ENCODE measurements at regions not wholly inside any gene's neighbourhood (a gene's known extent, or its start where the extent isn't known, plus 50 kb on each side); places are given as distances from the start of the nearest gene placed in this dataset.

DNA sequence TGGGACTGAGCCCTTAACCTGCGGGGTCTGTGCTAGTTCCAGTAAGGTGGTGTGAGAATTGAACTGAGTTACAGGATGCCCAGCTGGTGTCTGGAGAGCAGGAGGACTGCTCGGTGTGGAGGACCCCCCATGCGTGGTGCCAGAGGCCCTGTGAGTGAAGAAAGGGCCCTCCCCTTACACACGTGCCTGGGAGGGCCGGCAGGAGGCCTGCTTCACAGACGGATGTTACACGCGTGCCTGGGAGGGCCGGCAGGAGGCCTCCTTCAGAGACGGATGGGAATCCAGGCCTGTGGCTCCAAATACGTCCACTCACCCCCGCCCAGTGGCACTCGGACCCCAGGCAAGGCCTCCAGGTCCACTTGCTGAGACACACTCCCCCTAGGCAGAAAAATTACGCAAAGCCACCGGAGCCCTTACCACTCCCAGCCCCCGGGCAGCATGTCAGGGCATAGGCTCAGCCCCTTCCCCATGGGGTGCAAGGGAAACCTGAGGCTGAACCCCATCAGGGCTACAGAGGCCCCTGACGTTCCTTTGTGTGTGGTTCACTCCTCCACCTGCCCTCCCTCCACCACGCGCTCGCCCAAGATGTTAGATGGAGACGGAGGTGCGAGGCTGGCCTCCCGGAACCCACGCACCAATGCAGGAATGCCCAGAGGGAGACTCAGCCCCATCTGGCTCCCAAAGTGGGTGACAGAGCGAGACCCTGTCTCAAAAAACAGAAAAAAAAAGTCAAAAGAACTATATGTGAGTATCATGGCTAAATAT is 227.8 kb downstream of the BRD1 start:
- no peak for ATAC-seq
- TF ChIP-seq ZNF8 (CRISPR knock-in tag; IDR thresholded peaks at IDR 0.05): no peak
- no peak for TF ChIP-seq TCF4 (CRISPR knock-in tag; IDR thresholded peaks at IDR 0.05; ENCODE audit: borderline replicate concordance)
- TF ChIP-seq, protein P1, sequence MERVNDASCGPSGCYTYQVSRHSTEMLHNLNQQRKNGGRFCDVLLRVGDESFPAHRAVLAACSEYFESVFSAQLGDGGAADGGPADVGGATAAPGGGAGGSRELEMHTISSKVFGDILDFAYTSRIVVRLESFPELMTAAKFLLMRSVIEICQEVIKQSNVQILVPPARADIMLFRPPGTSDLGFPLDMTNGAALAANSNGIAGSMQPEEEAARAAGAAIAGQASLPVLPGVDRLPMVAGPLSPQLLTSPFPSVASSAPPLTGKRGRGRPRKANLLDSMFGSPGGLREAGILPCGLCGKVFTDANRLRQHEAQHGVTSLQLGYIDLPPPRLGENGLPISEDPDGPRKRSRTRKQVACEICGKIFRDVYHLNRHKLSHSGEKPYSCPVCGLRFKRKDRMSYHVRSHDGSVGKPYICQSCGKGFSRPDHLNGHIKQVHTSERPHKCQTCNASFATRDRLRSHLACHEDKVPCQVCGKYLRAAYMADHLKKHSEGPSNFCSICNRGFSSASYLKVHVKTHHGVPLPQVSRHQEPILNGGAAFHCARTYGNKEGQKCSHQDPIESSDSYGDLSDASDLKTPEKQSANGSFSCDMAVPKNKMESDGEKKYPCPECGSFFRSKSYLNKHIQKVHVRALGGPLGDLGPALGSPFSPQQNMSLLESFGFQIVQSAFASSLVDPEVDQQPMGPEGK (CRISPR knock-in tag; IDR thresholded peaks at IDR 0.05; ENCODE audit: borderline replicate concordance): no peak

DNA sequence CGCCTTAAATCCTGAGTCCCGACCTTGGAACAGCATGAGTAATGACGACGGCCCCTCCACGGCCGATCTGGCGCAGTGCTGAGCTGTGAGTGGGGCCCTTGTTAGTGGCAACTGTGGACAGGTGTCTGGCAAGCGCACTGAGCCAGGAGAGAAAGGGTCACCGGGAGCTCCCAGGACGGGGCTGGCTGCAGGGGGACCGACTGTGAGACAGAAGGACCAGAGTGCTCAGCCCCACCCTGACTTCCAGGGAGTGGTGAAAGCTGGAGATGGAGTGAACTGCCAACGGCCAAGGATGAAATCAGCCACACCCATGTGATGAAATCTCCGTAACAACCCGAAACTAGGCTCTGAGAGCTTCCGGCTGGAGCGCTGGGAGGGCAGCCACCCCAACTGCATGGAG is 228.6 kb downstream of the BRD1 start:
- TF ChIP-seq, protein P2, sequence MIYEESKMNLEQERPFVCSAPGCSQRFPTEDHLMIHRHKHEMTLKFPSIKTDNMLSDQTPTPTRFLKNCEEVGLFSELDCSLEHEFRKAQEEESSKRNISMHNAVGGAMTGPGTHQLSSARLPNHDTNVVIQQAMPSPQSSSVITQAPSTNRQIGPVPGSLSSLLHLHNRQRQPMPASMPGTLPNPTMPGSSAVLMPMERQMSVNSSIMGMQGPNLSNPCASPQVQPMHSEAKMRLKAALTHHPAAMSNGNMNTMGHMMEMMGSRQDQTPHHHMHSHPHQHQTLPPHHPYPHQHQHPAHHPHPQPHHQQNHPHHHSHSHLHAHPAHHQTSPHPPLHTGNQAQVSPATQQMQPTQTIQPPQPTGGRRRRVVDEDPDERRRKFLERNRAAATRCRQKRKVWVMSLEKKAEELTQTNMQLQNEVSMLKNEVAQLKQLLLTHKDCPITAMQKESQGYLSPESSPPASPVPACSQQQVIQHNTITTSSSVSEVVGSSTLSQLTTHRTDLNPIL (CRISPR knock-in tag; IDR thresholded peaks at IDR 0.05; ENCODE audit: low read depth): no peak
- TF ChIP-seq TCF4 (CRISPR knock-in tag; IDR thresholded peaks at IDR 0.05; ENCODE audit: borderline replicate concordance) (no peak), ZNF8 (CRISPR knock-in tag; IDR thresholded peaks at IDR 0.05) (no peak), SNAI2 (CRISPR knock-in tag; IDR thresholded peaks at IDR 0.05) (no peak), BACH2 (CRISPR knock-in tag; IDR thresholded peaks at IDR 0.05; ENCODE audit: borderline replicate concordance) (no peak), ZNF565 (CRISPR knock-in tag; conservative IDR thresholded peaks at IDR 0.05; ENCODE audit: low read depth) (no peak), ZFP30 (CRISPR knock-in tag; IDR thresholded peaks at IDR 0.05) (no peak), RARB (CRISPR knock-in tag; IDR thresholded peaks at IDR 0.05) (no peak), TOX (CRISPR knock-in tag; IDR thresholded peaks at IDR 0.05; ENCODE audit: borderline replicate concordance) (no peak), CSDC2 (CRISPR knock-in tag; IDR thresholded peaks at IDR 0.05) (no peak), ZC3H10 (CRISPR knock-in tag; IDR thresholded peaks at IDR 0.05) (no peak), GLIS3 (CRISPR knock-in tag; IDR thresholded peaks at IDR 0.05) (no peak)

DNA sequence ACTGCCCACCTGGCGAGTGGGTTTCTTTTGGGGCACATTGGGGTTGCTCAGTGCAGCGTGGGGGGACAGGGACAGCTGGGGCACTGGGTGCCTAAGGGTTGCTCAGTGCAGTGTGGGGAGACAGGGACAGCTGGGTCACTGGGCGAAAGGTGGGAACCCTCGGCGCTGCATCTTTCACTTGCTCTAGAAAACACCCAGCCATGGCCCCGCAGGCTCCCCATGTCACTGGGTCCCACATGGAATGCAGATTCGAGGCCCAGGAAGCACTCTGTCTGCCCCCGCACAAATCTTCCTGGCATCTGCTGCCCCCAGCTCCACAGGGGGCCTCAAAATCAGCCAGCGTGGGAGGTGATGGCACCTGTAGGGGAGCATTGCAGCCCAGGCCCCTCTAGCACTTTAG is 229.3 kb downstream of the BRD1 start:
- no peak for ATAC-seq
- TF ChIP-seq ARNTL (CRISPR knock-in tag; IDR thresholded peaks at IDR 0.05; ENCODE audit: borderline replicate concordance, low read depth): no peak

More for the DNA sequence above, 228.6 kb downstream of the BRD1 start:
- ATAC-seq: no peak

GRCh38 chr22:49597428-49598039 is 230.1 kb downstream of the BRD1 start:
- no peak for TF ChIP-seq ISL1 (CRISPR knock-in tag; IDR thresholded peaks at IDR 0.05)
- TF ChIP-seq, protein P1 (CRISPR knock-in tag; IDR thresholded peaks at IDR 0.05; ENCODE audit: borderline replicate concordance): no peak
- no peak for TF ChIP-seq CSDC2 (CRISPR knock-in tag; IDR thresholded peaks at IDR 0.05)
- no peak for TF ChIP-seq CSRNP3 (CRISPR knock-in tag; IDR thresholded peaks at IDR 0.05)
- no peak for TF ChIP-seq ZNF565 (CRISPR knock-in tag; conservative IDR thresholded peaks at IDR 0.05; ENCODE audit: low read depth)
- no peak for ATAC-seq

DNA sequence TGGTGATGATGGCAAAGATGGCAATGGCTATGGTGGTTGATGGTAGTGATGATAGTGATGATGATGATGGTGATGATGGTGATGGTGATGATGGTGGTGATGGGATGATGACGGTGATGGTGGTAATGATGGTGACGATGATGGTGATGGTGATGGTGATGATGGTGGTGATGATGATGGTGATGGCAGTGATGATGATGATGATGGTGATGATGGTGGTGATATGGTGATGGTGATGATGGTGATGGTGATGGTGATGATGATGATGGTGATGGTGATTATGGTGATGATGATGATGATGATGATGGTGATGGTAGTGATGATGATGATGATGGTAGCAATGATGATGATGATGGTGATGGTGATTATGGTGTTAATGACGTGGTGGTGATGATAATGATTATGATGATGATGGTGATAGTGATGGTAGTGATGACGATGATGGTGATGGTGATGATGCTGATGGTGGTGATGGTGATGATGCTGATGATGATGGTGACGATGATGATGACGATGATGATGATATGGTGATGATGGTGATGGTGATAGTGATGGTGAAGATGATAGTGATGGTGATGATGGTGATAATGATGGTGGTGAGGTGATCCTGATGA is 232.1 kb downstream of the BRD1 start:
- no peak for TF ChIP-seq GLIS3 (CRISPR knock-in tag; IDR thresholded peaks at IDR 0.05)
- no peak for TF ChIP-seq TCF4 (CRISPR knock-in tag; IDR thresholded peaks at IDR 0.05; ENCODE audit: borderline replicate concordance)
- ATAC-seq: no peak

Measured in SK-N-SH treated with all-trans-retinoic acid at 6 μM for 48 hours (cell line).